ENCODE measurements at regions not wholly inside any gene's neighbourhood (a gene's known extent, or its start where the extent isn't known, plus 50 kb on each side); places are given as distances from the start of the nearest gene placed in this dataset.
"Not testable (repeated sequence)": the region's sequence is repeated elsewhere in the genome, so short reads cannot be mapped to it uniquely, and the experiment has no call there.

- Histone ChIP-seq H3K36me3 (no peaks in the 10 kb centered on the region), H3K27me3 (no peaks in the 10 kb centered on the region), H3K27ac (no peak overlapping the region), H3K9me3 (no peaks in the 10 kb centered on the region), H3K4me1 (no peaks in the 10 kb centered on the region), H3K4me3 (no peak overlapping the region)
- no peak for TF ChIP-seq CTCF (IDR thresholded peaks at IDR 0.05)
- DNase-seq (ENCODE audit: low spot score) = no peak
These were observed 674.3 kb downstream of the STK39 start for GRCh38 chr2:167572883-167573619.

GRCh38 chr2:167570370-167570769 lies 677.0 kb downstream of the STK39 start:
- Histone ChIP-seq H3K4me3 (no peak overlapping the region), H3K36me3 (no peaks in the 10 kb centered on the region), H3K27ac (no peak overlapping the region), H3K4me1 (no peaks in the 10 kb centered on the region), H3K27me3 (no peaks in the 10 kb centered on the region), H3K9me3 (no peaks in the 10 kb centered on the region)
- no peak for DNase-seq (ENCODE audit: low spot score)
- no peak for TF ChIP-seq CTCF (IDR thresholded peaks at IDR 0.05)

DNA sequence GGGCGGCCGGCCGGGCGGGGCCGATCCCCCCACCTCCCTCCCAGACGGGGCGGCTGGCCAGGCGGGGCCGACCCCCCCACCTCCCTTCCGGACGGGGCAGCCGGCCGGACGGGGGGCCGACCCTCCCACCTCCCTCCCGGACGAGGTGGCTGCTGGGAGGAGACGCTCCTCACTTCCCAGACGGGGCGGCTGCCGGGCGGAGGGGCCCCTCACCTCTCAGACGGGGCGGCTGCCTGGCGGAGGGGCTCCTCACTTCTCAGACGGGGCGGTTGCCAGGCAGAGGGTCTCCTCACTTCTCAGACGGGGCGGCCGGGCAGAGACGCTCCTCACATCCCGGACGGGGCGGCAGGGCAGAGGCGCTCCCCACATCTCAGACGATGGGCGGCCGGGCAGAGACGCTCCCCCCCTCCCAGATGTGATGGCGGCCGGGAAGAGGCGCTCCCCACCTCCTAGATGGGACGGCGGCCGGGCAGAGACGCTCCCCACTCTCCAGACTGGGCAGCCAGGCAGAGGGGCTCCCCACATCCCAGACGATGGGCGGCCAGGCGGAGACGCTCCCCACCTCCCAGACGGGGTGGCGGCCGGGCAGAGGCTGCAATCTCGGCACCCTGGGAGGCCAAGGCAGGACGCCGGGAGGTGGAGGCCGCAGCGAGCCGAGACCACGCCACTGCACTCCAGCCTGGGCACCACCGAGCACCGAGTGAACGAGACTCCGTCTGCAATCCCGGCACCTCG lies 675.8 kb downstream of the XIRP2 start:
- not testable (repeated sequence) for H3K27me3 ChIP-seq; H3K4me3 ChIP-seq; H3K36me3 ChIP-seq; DNase-seq (ENCODE audit: low spot score); H3K9me3 ChIP-seq; H3K4me1 ChIP-seq; H3K27ac ChIP-seq

- DNase-seq (ENCODE audit: low spot score); H3K27me3 ChIP-seq; H3K4me1 ChIP-seq; H3K36me3 ChIP-seq; H3K4me3 ChIP-seq; H3K9me3 ChIP-seq; H3K27ac ChIP-seq: not testable (repeated sequence)
These were observed 670.2 kb downstream of the XIRP2 start for GRCh38 chr2:167558272-167558991.

- no peak for DNase-seq (ENCODE audit: low spot score)
- Histone ChIP-seq H3K4me3 (no peak overlapping the region), H3K36me3 (no peaks in the 10 kb centered on the region), H3K27me3 (no peaks in the 10 kb centered on the region), H3K27ac (no peak overlapping the region), H3K9me3 (no peaks in the 10 kb centered on the region), H3K4me1 (no peaks in the 10 kb centered on the region)
- no peak for TF ChIP-seq CTCF (IDR thresholded peaks at IDR 0.05)
These were observed 666.9 kb downstream of the XIRP2 start for GRCh38 chr2:167555098-167555720.

DNA sequence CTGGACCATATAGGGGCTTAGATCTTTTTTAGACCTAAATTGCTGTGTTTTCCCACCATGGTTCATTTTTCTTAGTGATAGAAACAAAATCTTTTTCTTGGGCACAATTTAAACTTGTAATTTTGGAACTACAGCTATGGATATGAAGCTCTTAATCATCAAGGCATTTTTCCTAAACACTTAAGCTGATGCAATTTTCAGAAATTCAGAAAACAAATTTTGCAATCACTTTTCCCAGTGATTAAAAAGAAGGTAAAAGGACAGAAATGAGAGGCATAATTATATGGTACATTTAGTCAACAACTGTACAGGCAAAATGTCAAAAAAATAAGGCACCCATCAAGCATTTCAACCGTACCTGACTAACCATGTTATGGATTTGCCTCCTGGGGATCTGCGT lies 665.4 kb downstream of the XIRP2 start:
- no peak for DNase-seq (ENCODE audit: low spot score)
- Histone ChIP-seq H3K36me3 (no peaks in the 10 kb centered on the region), H3K27ac (no peak overlapping the region), H3K4me3 (no peak overlapping the region), H3K9me3 (no peaks in the 10 kb centered on the region), H3K27me3 (no peaks in the 10 kb centered on the region), H3K4me1 (no peaks in the 10 kb centered on the region)
- TF ChIP-seq CTCF (IDR thresholded peaks at IDR 0.05) = no peak
